GM12873 (cell line): ENCODE measurements at regions not wholly inside any gene's neighbourhood (a gene's known extent, or its start where the extent isn't known, plus 50 kb on each side); places are given as distances from the start of the nearest gene placed in this dataset.

Experiments
- TF ChIP-seq, protein P1 (sequence below): IDR thresholded peaks from 2 replicates; pipeline ENCODE4 v1.5.1; 2012; ENCODE audit warnings: low read depth, mild to moderate bottlenecking, moderate library complexity, low read length, control low read depth; ENCODE audit not compliant: insufficient read depth; ENCODE audit errors: missing control alignments

DNA sequence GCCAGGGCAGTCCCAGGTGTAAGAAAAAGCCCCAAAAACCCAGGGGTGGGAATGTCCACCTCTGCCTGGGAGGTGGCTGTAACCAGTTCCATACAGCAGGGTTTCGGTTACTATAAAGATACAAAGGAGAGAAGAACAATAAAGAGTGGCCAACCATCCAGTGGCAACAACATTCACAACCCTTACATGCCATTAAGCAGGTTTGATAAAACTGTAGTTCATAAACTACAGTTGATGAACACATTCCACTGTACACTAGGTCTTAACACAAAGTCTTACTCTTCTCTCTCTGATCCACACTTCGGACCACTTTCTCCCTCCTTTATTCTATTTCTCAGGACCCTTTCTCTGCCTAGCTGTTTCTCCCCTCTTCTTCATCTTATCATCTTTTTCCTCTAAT lies 152.0 kb downstream of the TLE3 start:
- TF ChIP-seq, protein P1, sequence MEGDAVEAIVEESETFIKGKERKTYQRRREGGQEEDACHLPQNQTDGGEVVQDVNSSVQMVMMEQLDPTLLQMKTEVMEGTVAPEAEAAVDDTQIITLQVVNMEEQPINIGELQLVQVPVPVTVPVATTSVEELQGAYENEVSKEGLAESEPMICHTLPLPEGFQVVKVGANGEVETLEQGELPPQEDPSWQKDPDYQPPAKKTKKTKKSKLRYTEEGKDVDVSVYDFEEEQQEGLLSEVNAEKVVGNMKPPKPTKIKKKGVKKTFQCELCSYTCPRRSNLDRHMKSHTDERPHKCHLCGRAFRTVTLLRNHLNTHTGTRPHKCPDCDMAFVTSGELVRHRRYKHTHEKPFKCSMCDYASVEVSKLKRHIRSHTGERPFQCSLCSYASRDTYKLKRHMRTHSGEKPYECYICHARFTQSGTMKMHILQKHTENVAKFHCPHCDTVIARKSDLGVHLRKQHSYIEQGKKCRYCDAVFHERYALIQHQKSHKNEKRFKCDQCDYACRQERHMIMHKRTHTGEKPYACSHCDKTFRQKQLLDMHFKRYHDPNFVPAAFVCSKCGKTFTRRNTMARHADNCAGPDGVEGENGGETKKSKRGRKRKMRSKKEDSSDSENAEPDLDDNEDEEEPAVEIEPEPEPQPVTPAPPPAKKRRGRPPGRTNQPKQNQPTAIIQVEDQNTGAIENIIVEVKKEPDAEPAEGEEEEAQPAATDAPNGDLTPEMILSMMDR = no peak

DNA sequence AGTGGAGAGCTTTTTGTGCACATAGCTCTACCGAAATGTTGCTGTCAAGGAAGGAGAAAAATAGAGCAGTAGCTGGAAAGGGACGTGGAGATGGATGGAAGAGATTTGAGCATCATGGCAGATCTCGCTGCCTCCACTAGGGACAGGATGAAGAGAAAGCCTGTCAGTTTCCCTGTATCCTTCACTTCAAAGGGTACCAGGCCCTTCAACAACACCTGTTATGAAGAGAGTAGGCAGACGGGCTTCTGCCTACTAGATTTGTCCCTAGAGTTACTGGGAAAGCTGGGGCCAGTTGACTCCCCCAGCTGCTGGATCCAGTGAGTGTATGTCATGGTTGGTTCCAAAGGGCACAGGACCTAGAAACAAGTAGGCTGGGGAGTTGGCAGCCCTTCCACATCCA lies 150.8 kb downstream of the TLE3 start:
- TF ChIP-seq, protein P1 = peak; percentile 24

DNA sequence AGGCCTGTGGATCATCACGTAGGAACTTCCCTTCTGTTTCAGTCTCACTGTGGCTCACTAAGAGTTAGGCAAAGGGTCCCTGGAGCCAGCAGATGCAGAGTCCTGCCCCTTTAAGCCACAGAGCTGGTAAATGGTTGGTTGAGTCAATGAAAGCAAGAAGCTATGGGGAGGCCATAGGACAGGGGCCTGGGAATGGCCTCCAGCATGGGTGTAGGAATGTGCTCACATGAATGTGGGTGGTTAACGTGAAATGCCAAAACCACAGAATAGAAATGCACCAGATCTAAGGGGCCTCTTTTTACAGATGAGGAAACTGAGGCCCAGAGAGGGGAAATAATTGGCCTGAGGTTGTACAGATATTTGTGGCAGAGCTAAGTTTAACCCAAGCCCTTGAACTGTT lies 150.3 kb downstream of the TLE3 start:
- TF ChIP-seq, protein P1 = no peak

DNA sequence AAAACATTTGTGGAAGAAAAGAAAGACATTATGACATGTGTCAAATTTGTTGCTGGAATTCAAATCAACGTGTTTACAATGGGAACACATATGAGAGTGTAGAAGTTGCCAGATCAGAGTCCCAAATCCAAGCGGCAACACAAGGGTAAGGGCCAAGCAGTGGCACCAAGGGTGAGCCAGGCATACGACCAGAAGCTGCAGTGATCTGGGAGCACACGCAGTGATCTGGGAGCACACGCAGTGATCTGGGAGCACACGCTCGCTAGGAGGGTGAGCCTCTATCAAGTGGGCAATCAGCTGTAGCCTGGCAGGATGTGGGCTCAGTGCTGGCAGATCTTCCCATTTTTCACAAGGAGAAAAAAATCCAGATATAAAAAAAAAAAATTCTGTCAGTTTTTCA lies 148.2 kb downstream of the TLE3 start:
- TF ChIP-seq, protein P1 = no peak

DNA sequence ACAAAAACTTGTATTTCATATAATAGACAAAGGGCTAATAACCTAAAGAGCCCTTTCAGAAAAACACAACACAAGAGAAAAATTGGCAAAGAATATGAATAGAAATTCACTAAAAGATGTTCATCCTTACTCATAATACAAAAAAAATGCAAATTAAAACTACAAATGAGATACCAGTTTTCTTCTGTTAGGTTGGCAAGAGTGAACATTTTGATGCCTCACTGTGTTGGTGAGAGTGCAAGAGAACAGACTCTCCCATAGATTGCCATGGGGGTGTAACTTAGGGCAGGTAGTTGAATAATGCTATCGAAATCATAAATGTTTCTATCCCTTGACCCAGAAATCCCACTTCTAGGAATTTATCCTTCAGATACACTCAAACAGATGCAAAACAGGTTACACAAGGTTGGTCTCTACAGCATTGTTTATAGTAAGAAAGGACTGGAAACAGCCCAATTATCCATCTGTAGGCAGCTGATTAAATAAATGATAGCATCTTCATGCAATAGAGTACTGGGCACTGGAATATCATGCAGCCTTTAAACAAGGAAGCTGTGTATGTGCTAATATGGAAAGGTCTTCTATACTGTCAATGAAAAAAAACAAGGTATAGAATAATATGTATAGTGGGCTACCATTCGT lies 146.3 kb downstream of the TLE3 start:
- TF ChIP-seq, protein P1 = no peak

DNA sequence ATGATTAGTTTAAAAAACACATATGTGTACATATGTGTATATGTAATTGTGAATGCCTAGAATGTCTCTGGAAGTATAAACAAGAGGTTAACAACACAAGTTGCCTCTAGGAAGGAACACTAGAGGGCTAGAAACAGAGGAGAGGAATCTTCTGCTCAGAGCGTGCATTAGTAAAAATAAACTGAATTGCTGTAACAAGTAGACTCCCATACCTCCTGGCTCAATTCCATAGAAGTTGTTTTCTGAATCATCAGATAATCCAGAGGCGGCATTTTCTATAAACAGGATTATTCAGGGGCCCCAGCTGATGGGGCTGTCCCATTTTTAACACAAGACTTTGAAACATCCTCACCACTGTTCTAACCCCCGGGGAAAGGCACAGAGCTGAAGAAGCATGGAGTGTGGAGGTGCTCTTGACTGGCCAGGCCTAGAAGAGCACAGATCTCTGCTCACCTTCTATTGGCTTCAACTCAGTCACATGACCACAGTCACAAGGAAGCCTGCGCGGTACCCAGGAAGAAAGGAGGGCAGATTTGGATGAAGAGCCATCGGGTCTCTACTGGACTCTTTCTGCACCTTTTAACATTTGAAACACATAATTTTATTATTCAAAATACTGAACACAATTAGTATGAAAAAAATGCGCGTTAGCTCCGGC lies 145.7 kb downstream of the TLE3 start:
- TF ChIP-seq, protein P1 = no peak

DNA sequence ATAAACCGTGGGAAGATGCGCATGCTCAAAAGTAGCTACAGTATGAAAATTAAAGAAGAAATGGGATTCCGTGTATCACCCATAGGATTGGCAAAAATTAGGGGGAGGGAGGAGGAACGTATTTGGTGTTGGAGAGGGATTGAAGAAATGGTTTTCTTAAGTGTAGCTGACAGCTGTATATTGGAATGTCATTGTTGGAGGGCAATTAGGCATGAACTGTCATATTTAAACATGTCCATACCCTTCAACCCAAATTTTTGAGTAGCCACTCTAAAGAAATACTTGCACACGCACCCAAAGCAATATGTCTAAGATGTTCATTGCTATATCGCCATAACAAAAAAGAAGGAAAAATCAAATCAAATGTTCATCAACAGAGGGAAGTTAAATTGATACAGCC lies 144.7 kb downstream of the TLE3 start:
- TF ChIP-seq, protein P1 = no peak
